Activated T-cell treated with anti-CD3 and anti-CD28 coated beads, Interleukin-2, amount 50 U/mL, for 24 hours (primary cell): ENCODE measurements at regions not wholly inside any gene's neighbourhood (a gene's known extent, or its start where the extent isn't known, plus 50 kb on each side); places are given as distances from the start of the nearest gene placed in this dataset.

Source experiments
- DNase-seq: peaks from one replicate; pipeline ENCODE4 v3.0.0-alpha.2; 2020
- H3K27ac Mint-ChIP-seq: 2 replicates; pipeline ENCODE4 v1.8.0; 2020; ENCODE audit warnings: mild to moderate bottlenecking, mixed read lengths
- H3K27me3 Mint-ChIP-seq: 2 replicates; pipeline ENCODE4 v1.8.0; 2020; ENCODE audit warnings: mixed read lengths
- H3K36me3 Mint-ChIP-seq: 2 replicates; pipeline ENCODE4 v1.8.0; 2020; ENCODE audit warnings: low read depth, mixed read lengths
- H3K4me1 Mint-ChIP-seq: 2 replicates; pipeline ENCODE4 v1.8.0; 2020; ENCODE audit warnings: low read depth, mixed read lengths
- H3K4me3 Mint-ChIP-seq: 2 replicates; pipeline ENCODE4 v1.8.0; 2020; ENCODE audit warnings: mild to moderate bottlenecking, moderate library complexity, mixed read lengths
- H3K9me3 Mint-ChIP-seq: 2 replicates; pipeline ENCODE4 v1.8.0; 2020; ENCODE audit warnings: mixed read lengths

DNA sequence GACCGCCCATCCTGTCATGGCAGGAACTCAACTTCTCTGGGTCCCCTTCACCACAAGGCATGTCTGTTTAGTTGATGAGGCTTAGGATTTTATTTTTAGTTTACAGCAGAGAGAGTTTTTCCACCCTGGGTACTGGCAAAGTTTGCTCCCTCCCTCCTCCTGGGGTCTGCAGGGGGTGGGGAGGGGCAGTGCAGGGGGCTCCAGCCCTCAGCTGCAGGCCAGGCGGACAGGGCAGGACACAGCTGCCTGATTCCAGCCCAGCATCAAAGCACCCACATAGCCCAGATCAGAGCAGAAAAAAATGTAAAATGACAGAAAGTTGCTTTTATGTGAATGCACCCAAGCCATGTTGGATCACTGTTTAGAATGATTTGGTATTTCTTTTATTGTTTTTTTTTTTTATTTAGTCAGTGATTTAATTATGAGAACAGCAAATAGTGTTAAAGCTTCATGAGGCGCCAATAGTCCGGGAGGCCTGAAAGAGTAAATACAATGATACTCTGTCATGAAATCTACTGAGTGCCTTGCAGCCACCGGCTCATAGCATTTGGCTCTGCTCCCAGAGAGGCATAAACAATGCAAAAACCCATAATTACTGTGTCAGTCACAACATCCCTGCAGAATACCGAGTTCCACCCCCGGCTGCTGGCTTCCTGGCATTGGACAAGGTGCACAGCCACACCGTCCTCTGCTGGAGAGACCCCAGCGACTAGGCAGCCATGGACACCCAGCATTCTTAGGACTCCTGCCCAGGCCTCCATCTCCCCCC is 923.5 kb downstream of the UQCRFS1 start:
- Mint-ChIP-seq H3K4me1 (peaks cover 2% of the 10 kb centered on the region), H3K36me3 (no peaks in the 10 kb centered on the region), H3K27ac (no peak overlapping the region), H3K27me3 (no peaks in the 10 kb centered on the region), H3K9me3 (peaks cover 10% of the 10 kb centered on the region), H3K4me3 (no peak overlapping the region)
- no peak for DNase-seq

GRCh38 chr19:28288572-28289264 is 924.2 kb downstream of the UQCRFS1 start:
- no peak for DNase-seq
- Mint-ChIP-seq H3K9me3 (peaks cover 10% of the 10 kb centered on the region), H3K4me1 (peaks cover 2% of the 10 kb centered on the region), H3K27ac (no peak overlapping the region), H3K4me3 (no peak overlapping the region), H3K27me3 (no peaks in the 10 kb centered on the region), H3K36me3 (no peaks in the 10 kb centered on the region)

- Mint-ChIP-seq H3K27ac (no peak overlapping the region), H3K36me3 (no peaks in the 10 kb centered on the region), H3K4me3 (no peak overlapping the region), H3K9me3 (peaks cover 14% of the 10 kb centered on the region), H3K4me1 (peaks cover 2% of the 10 kb centered on the region), H3K27me3 (no peaks in the 10 kb centered on the region)
- no peak for DNase-seq
Observed at GRCh38 chr19:28285917-28286316, 927.0 kb downstream of the UQCRFS1 start.

- no peaks in the 10 kb centered on the region for H3K36me3 Mint-ChIP-seq
- H3K27me3 Mint-ChIP-seq = no peaks in the 10 kb centered on the region
- peaks cover 14% of the 10 kb centered on the region for H3K9me3 Mint-ChIP-seq
- H3K4me3 Mint-ChIP-seq = no peak overlapping the region
- H3K4me1 Mint-ChIP-seq = peaks cover 2% of the 10 kb centered on the region
- no peak overlapping the region for H3K27ac Mint-ChIP-seq
- no peak for DNase-seq
Observed at GRCh38 chr19:28285078-28285477, 927.9 kb downstream of the UQCRFS1 start.

GRCh38 chr19:28284389-28284788 is 928.6 kb downstream of the UQCRFS1 start:
- H3K27ac Mint-ChIP-seq = no peak overlapping the region
- DNase-seq = no peak

GRCh38 chr19:28283592-28283991 is 929.4 kb downstream of the UQCRFS1 start:
- H3K27ac Mint-ChIP-seq = no peak overlapping the region
- H3K9me3 Mint-ChIP-seq = peaks cover 19% of the 10 kb centered on the region
- no peak for DNase-seq
- no peaks in the 10 kb centered on the region for H3K36me3 Mint-ChIP-seq
- H3K4me1 Mint-ChIP-seq = no peaks in the 10 kb centered on the region
- no peak overlapping the region for H3K4me3 Mint-ChIP-seq
- no peaks in the 10 kb centered on the region for H3K27me3 Mint-ChIP-seq

More at GRCh38 chr19:28284389-28284788, 928.6 kb downstream of the UQCRFS1 start:
- Mint-ChIP-seq H3K27me3 (no peaks in the 10 kb centered on the region), H3K9me3 (peaks cover 15% of the 10 kb centered on the region), H3K4me3 (no peak overlapping the region), H3K36me3 (no peaks in the 10 kb centered on the region), H3K4me1 (peaks cover 2% of the 10 kb centered on the region)

DNA sequence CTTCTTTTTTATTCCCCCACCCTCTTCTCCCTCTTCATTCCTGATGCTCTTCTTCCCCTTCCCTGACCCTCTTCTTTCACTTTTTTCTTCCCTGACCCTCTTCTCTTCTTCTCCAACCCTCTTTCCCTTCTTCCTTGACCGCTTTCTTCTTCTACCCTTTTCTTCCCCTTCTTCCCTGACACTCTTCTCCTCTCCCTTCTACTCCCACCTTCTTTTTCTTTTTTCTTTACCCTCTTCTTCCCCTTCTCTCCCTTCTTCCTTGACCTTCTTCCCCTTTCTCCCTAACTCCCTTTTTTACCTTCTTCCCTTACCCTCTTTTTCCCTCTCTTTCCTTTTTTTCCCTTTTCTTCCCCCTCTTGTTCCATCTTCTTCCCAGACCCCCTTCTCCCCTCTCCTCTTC is 931.3 kb downstream of the UQCRFS1 start:
- no peaks in the 10 kb centered on the region for H3K4me1 Mint-ChIP-seq
- no peaks in the 10 kb centered on the region for H3K36me3 Mint-ChIP-seq
- DNase-seq = no peak
- H3K27me3 Mint-ChIP-seq = no peaks in the 10 kb centered on the region
- H3K27ac Mint-ChIP-seq = no peak overlapping the region
- peaks cover 19% of the 10 kb centered on the region for H3K9me3 Mint-ChIP-seq
- H3K4me3 Mint-ChIP-seq = no peak overlapping the region

GRCh38 chr19:28264556-28264955 is 948.4 kb downstream of the UQCRFS1 start:
- no peak overlapping the region for H3K4me3 Mint-ChIP-seq
- H3K27ac Mint-ChIP-seq = no peak overlapping the region
- H3K36me3 Mint-ChIP-seq = no peaks in the 10 kb centered on the region
- DNase-seq = no peak
- H3K9me3 Mint-ChIP-seq = peaks cover 12% of the 10 kb centered on the region
- H3K4me1 Mint-ChIP-seq = no peaks in the 10 kb centered on the region
- no peaks in the 10 kb centered on the region for H3K27me3 Mint-ChIP-seq

DNA sequence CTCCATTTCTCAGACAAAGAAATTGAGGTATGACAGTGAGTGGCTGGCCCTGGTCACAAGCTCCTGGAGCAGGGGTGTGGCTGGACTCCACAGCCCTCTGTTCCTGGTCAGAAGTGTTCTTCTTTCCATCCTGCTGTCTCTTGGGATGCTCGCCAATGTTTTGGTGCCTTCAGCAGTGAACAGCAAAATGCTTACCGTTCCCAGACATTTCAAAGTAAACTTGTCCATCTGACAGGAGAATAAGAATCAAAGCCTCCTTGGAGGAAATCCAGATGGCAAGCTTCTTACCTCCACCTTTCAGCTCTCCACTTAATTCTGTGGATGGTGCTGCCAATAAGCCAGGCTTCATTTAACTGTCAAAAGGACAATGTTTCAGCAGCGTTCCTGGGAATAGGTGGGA is 954.1 kb downstream of the UQCRFS1 start:
- Mint-ChIP-seq H3K27ac (no peak overlapping the region), H3K36me3 (no peaks in the 10 kb centered on the region), H3K9me3 (peaks cover 15% of the 10 kb centered on the region), H3K4me3 (no peak overlapping the region), H3K4me1 (no peaks in the 10 kb centered on the region), H3K27me3 (no peaks in the 10 kb centered on the region)
- no peak for DNase-seq

DNA sequence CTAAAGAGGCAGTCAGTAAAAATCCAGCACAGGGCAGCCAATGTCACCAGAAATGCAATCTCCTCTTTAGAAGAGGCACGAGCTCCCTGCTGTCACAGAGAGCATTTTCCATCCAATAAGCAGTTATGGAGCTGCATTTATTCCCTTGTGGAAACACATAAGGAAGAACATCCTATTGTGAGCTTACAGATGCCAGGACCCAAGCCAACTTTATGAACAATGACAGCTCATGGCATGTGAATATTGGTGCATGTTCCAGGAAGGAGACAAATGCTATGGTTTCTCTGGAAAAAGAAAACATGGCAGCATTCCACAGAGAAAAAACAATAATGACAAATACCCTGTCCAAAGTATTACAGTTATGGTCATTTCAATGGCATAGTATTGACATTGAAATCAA is 955.6 kb downstream of the UQCRFS1 start:
- DNase-seq = no peak
- no peak overlapping the region for H3K4me3 Mint-ChIP-seq
- no peak overlapping the region for H3K27ac Mint-ChIP-seq
- H3K36me3 Mint-ChIP-seq = no peaks in the 10 kb centered on the region
- no peaks in the 10 kb centered on the region for H3K4me1 Mint-ChIP-seq
- H3K9me3 Mint-ChIP-seq = peaks cover 11% of the 10 kb centered on the region
- no peaks in the 10 kb centered on the region for H3K27me3 Mint-ChIP-seq

- Mint-ChIP-seq H3K27me3 (no peaks in the 10 kb centered on the region), H3K27ac (no peak overlapping the region), H3K36me3 (no peaks in the 10 kb centered on the region), H3K4me3 (no peak overlapping the region), H3K4me1 (no peaks in the 10 kb centered on the region), H3K9me3 (peaks cover 4% of the 10 kb centered on the region)
- no peak for DNase-seq
Observed at GRCh38 chr19:28247243-28247642, 965.7 kb downstream of the UQCRFS1 start.

DNA sequence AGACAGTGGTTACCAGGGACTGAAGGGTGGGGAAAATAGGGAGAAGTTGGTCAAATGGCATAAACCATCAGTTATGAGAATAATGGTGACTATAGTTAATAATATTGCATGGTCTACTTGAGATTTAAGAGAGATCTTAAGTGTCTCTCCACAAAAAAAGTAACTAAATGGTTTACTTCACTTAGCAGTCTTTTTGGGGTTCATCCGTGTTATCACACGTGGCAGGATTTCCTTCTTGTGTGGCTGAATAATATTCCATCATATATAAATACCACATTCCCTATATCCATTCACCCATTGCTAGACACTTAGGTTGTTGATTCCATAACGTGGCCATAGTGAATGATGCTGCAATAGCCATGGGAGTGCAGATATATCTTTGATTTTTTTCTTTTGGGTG is 967.0 kb downstream of the UQCRFS1 start:
- DNase-seq = no peak
- H3K36me3 Mint-ChIP-seq = no peaks in the 10 kb centered on the region
- H3K4me1 Mint-ChIP-seq = no peaks in the 10 kb centered on the region
- no peak overlapping the region for H3K27ac Mint-ChIP-seq
- H3K9me3 Mint-ChIP-seq = peaks cover 4% of the 10 kb centered on the region
- no peaks in the 10 kb centered on the region for H3K27me3 Mint-ChIP-seq
- no peak overlapping the region for H3K4me3 Mint-ChIP-seq

- H3K36me3 Mint-ChIP-seq = no peaks in the 10 kb centered on the region
- no peak overlapping the region for H3K4me3 Mint-ChIP-seq
Observed at GRCh38 chr19:28244966-28245365, 968.0 kb downstream of the UQCRFS1 start.

DNA sequence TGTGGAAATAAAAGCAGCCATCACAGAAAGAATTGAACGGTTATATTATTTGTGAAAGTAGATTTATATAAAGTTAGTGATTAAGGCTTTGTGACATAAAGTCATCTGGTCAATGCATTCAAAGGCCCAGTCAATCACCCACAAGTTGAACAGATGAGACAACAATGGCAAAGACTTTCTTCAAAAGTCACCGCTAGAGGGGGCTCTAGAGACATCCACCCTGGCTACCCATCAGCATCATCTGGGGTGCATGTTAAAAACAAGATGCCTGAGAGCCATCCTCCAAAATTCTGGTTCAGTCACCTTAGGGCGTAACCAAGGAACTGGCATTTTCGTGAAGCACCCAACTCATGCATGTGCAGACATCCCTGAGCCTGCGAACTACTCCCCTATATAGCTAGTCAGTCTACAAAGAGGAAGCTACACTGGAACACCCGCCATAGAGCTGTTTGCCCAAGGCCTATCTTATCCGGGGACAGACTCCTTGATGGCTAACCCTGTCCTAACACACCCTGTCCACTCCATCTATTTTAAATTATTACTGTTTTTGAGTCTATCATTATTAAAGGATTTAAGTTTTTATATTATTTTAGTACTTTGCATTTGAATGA is 970.5 kb downstream of the UQCRFS1 start:
- no peaks in the 10 kb centered on the region for H3K36me3 Mint-ChIP-seq
- H3K4me1 Mint-ChIP-seq = no peaks in the 10 kb centered on the region
- no peak overlapping the region for H3K4me3 Mint-ChIP-seq
- no peaks in the 10 kb centered on the region for H3K27me3 Mint-ChIP-seq
- H3K27ac Mint-ChIP-seq = no peak overlapping the region
- no peak for DNase-seq
- H3K9me3 Mint-ChIP-seq = peaks cover 4% of the 10 kb centered on the region

More at GRCh38 chr19:28244966-28245365, 968.0 kb downstream of the UQCRFS1 start:
- H3K4me1 Mint-ChIP-seq = no peaks in the 10 kb centered on the region
- no peak overlapping the region for H3K27ac Mint-ChIP-seq
- H3K27me3 Mint-ChIP-seq = no peaks in the 10 kb centered on the region
- H3K9me3 Mint-ChIP-seq = peaks cover 4% of the 10 kb centered on the region
- DNase-seq = no peak

- Mint-ChIP-seq H3K36me3 (no peaks in the 10 kb centered on the region), H3K27me3 (no peaks in the 10 kb centered on the region), H3K4me3 (no peak overlapping the region), H3K4me1 (no peaks in the 10 kb centered on the region), H3K27ac (no peak overlapping the region), H3K9me3 (no peaks in the 10 kb centered on the region)
- DNase-seq = no peak
Observed at GRCh38 chr19:28239270-28239669, 973.7 kb downstream of the UQCRFS1 start.
